OCI-LY7 (cell line): ENCODE measurements at regions not wholly inside any gene's neighbourhood (a gene's known extent, or its start where the extent isn't known, plus 50 kb on each side); places are given as distances from the start of the nearest gene placed in this dataset.
"Not testable (repeated sequence)": the region's sequence is repeated elsewhere in the genome, so short reads cannot be mapped to it uniquely, and the experiment has no call there.

Source experiments
- BruUV-seq: library from RNA; stranded (reverse); fragments of 400-500 nt; replicated peaks from 2 replicates; lab custom pipeline; 2021; lab: Mats Ljungman, UMichigan
- CTCF ChIA-PET: fragments of 300-600 bp; sonication (Branson Sonifier 250); formaldehyde crosslinking; loops from one replicate; lab custom pipeline; 2022; ENCODE audit warnings: antibody characterized with exemption; ENCODE audit not compliant: unreplicated experiment; lab: Charles Lee
- POLR2A ChIA-PET: fragments of 300-600 bp; sonication (Branson Sonifier 250); formaldehyde crosslinking; loops from one replicate; lab custom pipeline; 2022; ENCODE audit warnings: antibody characterized with exemption; lab: Charles Lee
- DNase-seq: peaks from one replicate; pipeline ENCODE4 v3.0.0-alpha.2; 2015; ENCODE audit warnings: low spot score
- H2AFZ ChIP-seq: fragments of 200-600 bp; sonication (generic), shearing (Covaris generic); 2 replicates; pipeline ENCODE4 v1.6.1; 2014; ENCODE audit warnings: mild to moderate bottlenecking, antibody characterized with exemption, low read length, moderate library complexity
- H3K27ac ChIP-seq: fragments of 200-600 bp; sonication (generic); 2 replicates; pipeline ENCODE4 v1.5.1; 2014; ENCODE audit warnings: mixed run types, low read depth, mild to moderate bottlenecking, moderate library complexity, low read length, inconsistent platforms; ENCODE audit not compliant: poor library complexity, severe bottlenecking
- H3K36me3 ChIP-seq: fragments of 200-600 bp; sonication (generic); 2 replicates; pipeline ENCODE4 v1.6.1; 2014; ENCODE audit warnings: mild to moderate bottlenecking, antibody characterized with exemption, low read length, moderate library complexity, mixed read lengths; ENCODE audit not compliant: insufficient read depth
- H3K4me1 ChIP-seq: fragments of 200-600 bp; sonication (generic); 2 replicates; pipeline ENCODE4 v1.5.1; 2014; ENCODE audit warnings: mild to moderate bottlenecking, low read length; ENCODE audit not compliant: insufficient read depth, poor library complexity, severe bottlenecking
- H3K4me2 ChIP-seq: fragments of 200-600 bp; sonication (generic); 2 replicates; pipeline ENCODE4 v1.6.1; 2014; ENCODE audit warnings: mild to moderate bottlenecking, low read length
- H3K4me3 ChIP-seq: fragments of 200-600 bp; sonication (generic); 2 replicates; pipeline ENCODE4 v1.5.1; 2014; ENCODE audit warnings: mild to moderate bottlenecking, low read depth, low read length; ENCODE audit not compliant: poor library complexity, severe bottlenecking
- H3K79me2 ChIP-seq: fragments of 200-600 bp; sonication (generic); 2 replicates; pipeline ENCODE4 v1.6.1; 2016; ENCODE audit warnings: low read depth, mild to moderate bottlenecking, low read length, moderate library complexity, mixed read lengths; ENCODE audit not compliant: insufficient read depth
- H3K9me2 ChIP-seq: fragments of 200-600 bp; sonication (generic); 2 replicates; pipeline ENCODE4 v1.6.1; 2016; ENCODE audit warnings: mild to moderate bottlenecking, low read length, mixed read lengths; ENCODE audit not compliant: insufficient read depth
- H3K9me3 ChIP-seq: fragments of 200-600 bp; sonication (generic); 2 replicates; pipeline ENCODE4 v1.6.1; 2014; ENCODE audit warnings: mild to moderate bottlenecking, mixed run types, low read length, mixed read lengths
- H4K20me1 ChIP-seq: fragments of 200-600 bp; sonication (generic); 2 replicates; pipeline ENCODE4 v1.6.1; 2014; ENCODE audit warnings: mild to moderate bottlenecking, antibody characterized with exemption, low read length, moderate library complexity, mixed read lengths; ENCODE audit not compliant: insufficient read depth
- EZH2phosphoT487 ChIP-seq: fragments of 200-600 bp; sonication (generic); IDR thresholded peaks from 2 replicates; pipeline ENCODE4 v1.6.1; 2018; ENCODE audit warnings: low read depth, borderline replicate concordance, mild to moderate bottlenecking, mixed run types, antibody characterized with exemption, low read length, moderate library complexity, mixed read lengths
- intact Hi-C: fragments of 100-400 bp; cut with micrococcal nuclease; formaldehyde crosslinking; loops from one replicate; pipeline ENCODE4 v1.10.0; 2022; ENCODE audit not compliant: unreplicated experiment
- TF ChIP-seq, protein P1 (sequence below): fragments of 200-600 bp; sonication (generic); conservative IDR thresholded peaks from 2 replicates; pipeline ENCODE4 v1.5.1; 2014; ENCODE audit warnings: mild to moderate bottlenecking, antibody characterized with exemption, low read length, moderate library complexity, mixed read lengths

DNA sequence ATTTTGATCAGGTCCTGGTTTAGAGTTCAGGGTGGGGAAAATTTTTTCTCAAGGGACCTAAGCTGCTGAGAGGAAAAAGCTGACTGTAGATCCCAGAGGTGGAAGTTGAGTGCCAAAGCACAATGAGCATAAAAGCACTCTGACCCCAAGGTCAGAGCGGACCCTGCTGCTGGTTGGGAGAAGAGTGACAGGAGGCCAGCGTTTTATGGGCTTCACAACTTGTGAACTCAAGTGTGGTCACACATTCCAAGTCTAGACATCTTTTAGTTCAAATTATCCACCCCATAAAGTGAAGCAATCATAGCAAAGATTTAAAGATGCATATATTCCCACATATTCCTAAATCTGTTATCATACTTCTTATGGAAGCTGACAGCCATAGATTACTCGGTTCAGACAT, 220.3 kb downstream of the CHIC2 start:
- H3K4me2 ChIP-seq = no peak overlapping the region
- no peak overlapping the region for H2AFZ ChIP-seq
- TF ChIP-seq, protein P1, sequence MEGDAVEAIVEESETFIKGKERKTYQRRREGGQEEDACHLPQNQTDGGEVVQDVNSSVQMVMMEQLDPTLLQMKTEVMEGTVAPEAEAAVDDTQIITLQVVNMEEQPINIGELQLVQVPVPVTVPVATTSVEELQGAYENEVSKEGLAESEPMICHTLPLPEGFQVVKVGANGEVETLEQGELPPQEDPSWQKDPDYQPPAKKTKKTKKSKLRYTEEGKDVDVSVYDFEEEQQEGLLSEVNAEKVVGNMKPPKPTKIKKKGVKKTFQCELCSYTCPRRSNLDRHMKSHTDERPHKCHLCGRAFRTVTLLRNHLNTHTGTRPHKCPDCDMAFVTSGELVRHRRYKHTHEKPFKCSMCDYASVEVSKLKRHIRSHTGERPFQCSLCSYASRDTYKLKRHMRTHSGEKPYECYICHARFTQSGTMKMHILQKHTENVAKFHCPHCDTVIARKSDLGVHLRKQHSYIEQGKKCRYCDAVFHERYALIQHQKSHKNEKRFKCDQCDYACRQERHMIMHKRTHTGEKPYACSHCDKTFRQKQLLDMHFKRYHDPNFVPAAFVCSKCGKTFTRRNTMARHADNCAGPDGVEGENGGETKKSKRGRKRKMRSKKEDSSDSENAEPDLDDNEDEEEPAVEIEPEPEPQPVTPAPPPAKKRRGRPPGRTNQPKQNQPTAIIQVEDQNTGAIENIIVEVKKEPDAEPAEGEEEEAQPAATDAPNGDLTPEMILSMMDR = no peak
- TF ChIP-seq EZH2phosphoT487 = no peak
- no TSS peak for BruUV-seq
- H3K4me3 ChIP-seq = no peak overlapping the region
- no peaks in the 10 kb centered on the region for H3K9me3 ChIP-seq
- H3K9me2 ChIP-seq = no peaks in the 10 kb centered on the region
- H4K20me1 ChIP-seq = no peaks in the 10 kb centered on the region
- POLR2A ChIA-PET = no interaction called here
- H3K27ac ChIP-seq = no peak overlapping the region
- intact Hi-C loops = no loop called here
- H3K79me2 ChIP-seq = no peaks in the 10 kb centered on the region
- no peaks in the 10 kb centered on the region for H3K36me3 ChIP-seq
- DNase-seq = no peak
- CTCF ChIA-PET = no interaction called here
- no peaks in the 10 kb centered on the region for H3K4me1 ChIP-seq

DNA sequence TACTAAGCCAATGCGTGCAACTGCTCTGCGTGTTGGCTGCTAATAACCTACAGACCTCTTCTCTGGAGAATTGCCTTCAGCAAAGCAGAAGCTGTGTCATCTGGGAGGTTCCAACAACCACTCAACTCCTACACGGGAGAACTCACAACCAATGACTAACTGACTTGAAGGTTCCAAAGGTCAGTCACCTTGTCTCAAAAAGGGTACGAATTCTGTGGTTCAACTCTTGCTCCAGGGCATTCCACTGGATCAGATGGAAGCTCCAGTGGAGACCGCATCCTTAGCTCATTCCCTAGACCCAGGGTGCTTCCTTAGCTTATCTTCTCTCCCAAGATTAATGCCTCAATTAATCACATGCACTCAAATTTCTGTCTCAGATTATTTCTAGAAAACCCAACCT, 222.7 kb downstream of the CHIC2 start:
- POLR2A ChIA-PET = interaction anchor here (1.2 kb wide), 1 partner anchor 128 kb away, joined by 3 read pairs; no protein-coding TSS in a partner anchor
- Histone ChIP-seq H3K9me3 (no peaks in the 10 kb centered on the region), H3K4me3 (no peak overlapping the region), H3K4me1 (no peaks in the 10 kb centered on the region), H3K36me3 (no peaks in the 10 kb centered on the region), H4K20me1 (no peaks in the 10 kb centered on the region), H3K79me2 (no peaks in the 10 kb centered on the region), H3K9me2 (no peaks in the 10 kb centered on the region), H3K4me2 (no peak overlapping the region), H3K27ac (no peak overlapping the region), H2AFZ (no peak overlapping the region)
- BruUV-seq = no TSS peak
- CTCF ChIA-PET = no interaction called here
- TF ChIP-seq, protein P1 = no peak
- TF ChIP-seq EZH2phosphoT487 = no peak
- no peak for DNase-seq
- intact Hi-C loops = no loop called here

DNA sequence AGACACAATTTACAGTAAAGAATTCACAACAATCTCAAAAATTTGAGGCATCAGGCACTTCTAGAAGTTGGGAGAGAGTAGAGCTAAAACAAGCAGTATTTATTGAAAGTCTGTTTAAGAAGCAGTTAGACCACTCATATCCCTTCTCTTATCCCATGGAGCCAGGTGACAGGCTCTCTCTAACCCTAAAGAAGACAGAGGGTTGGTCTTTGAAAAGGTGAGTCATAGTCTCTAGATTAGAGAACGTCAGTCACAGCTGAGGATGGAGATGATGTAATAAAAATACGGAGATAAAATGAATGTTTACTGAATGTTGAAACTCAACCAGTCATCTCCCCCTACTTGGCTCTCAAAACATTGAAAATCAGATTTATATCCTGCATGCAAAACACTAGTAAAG, 223.8 kb downstream of the CHIC2 start:
- Histone ChIP-seq H3K9me2 (no peaks in the 10 kb centered on the region), H3K4me1 (no peaks in the 10 kb centered on the region), H3K36me3 (no peaks in the 10 kb centered on the region), H3K4me2 (no peak overlapping the region), H3K79me2 (no peaks in the 10 kb centered on the region), H3K27ac (no peak overlapping the region), H4K20me1 (no peaks in the 10 kb centered on the region), H3K9me3 (no peaks in the 10 kb centered on the region), H2AFZ (no peak overlapping the region), H3K4me3 (no peak overlapping the region)
- no peak for TF ChIP-seq EZH2phosphoT487
- TF ChIP-seq, protein P1 = no peak
- BruUV-seq = no TSS peak
- CTCF ChIA-PET = no interaction called here
- POLR2A ChIA-PET = no interaction called here
- DNase-seq = no peak
- intact Hi-C loops = no loop called here

DNA sequence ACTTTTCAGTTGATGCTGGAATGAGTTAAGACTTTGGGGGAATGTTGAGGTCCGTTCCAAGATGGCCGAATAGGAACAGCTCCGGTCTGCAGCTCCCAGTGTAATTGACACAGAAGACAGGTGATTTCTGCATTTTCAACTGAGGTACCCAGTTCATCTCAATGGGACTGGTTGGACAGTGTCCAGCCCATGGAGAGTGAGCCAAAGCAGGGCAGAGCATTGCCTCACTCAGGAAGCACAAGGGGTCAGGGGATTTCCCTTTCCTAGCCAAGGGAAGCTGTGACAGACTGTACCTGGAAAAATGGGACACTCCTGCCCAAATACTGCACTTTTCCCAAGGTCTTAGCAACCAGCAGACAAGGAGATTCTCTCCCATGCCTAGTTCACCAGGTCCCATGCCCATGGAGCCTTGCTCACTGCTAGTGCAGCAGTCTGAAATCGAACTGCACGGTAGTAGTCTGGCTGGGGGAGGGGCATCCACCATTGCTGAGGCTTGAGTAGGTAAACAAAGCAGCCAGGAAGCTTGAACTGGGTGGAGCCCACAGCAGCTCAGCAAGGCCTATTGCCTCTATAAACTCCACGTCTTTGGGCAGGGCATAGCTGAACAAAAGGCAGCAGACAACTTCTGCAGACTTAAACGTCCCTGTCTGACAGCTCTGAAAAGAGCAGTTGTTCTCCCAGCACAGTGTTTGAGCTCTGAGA, 231.0 kb downstream of the CHIC2 start:
- POLR2A ChIA-PET = interaction anchor here (0.8 kb wide), 1 partner anchor 61 kb away, joined by 3 read pairs; no protein-coding TSS in a partner anchor
- H3K4me3 ChIP-seq, H3K4me1 ChIP-seq, H3K9me2 ChIP-seq, DNase-seq, H2AFZ ChIP-seq, H4K20me1 ChIP-seq, H3K27ac ChIP-seq, CTCF ChIA-PET, H3K79me2 ChIP-seq, H3K4me2 ChIP-seq, BruUV-seq, intact Hi-C loops, H3K36me3 ChIP-seq: not testable (repeated sequence)
- peaks cover 24% of the 10 kb centered on the region for H3K9me3 ChIP-seq
